Stimulated activated CD4-positive, alpha-beta T cell treated with anti-CD3 and anti-CD28 coated beads, Interleukin-12 subunit alpha, Interleukin-12 subunit beta, amount 100 ng/mL, for 48 hours (primary cell): ENCODE measurements at regions not wholly inside any gene's neighbourhood (a gene's known extent, or its start where the extent isn't known, plus 50 kb on each side); places are given as distances from the start of the nearest gene placed in this dataset.

Source experiments
- DNase-seq, 3 donors: peaks; one replicate each; pipeline ENCODE4 v3.0.0-alpha.2; 2020; ENCODE audit warnings: low read depth in 2 of 3, low spot score in 1 of 3

- DNase-seq = no peak
These were observed 94.7 kb upstream of the RUNX3 start for GRCh38 chr1:25024615-25025350.

GRCh38 chr1:25023826-25024225 lies 93.8 kb upstream of the RUNX3 start:
- DNase-seq = no peak

GRCh38 chr1:25023190-25023578 lies 93.1 kb upstream of the RUNX3 start:
- DNase-seq = no peak

- DNase-seq = peak; percentile 77 to 92 (median 79)
These were observed 92.5 kb upstream of the RUNX3 start for GRCh38 chr1:25022361-25023189.

- DNase-seq = no peak
These were observed 91.6 kb upstream of the RUNX3 start for GRCh38 chr1:25021591-25022215.

- DNase-seq = no peak
These were observed 90.9 kb upstream of the RUNX3 start for GRCh38 chr1:25020851-25021590.

- no peak for DNase-seq
These were observed 90.2 kb upstream of the RUNX3 start for GRCh38 chr1:25020173-25020845.

GRCh38 chr1:25019337-25020172 lies 89.5 kb upstream of the RUNX3 start:
- DNase-seq = no peak

GRCh38 chr1:25018943-25019336 lies 88.9 kb upstream of the RUNX3 start:
- DNase-seq = no peak

GRCh38 chr1:25018110-25018735 lies 88.1 kb upstream of the RUNX3 start:
- no peak for DNase-seq

- DNase-seq = no peak
These were observed 87.5 kb upstream of the RUNX3 start for GRCh38 chr1:25017436-25018109.

- no peak for DNase-seq
These were observed 83.2 kb upstream of the RUNX3 start for GRCh38 chr1:25012966-25013962.

GRCh38 chr1:25011943-25012638 lies 82.0 kb upstream of the RUNX3 start:
- DNase-seq = no peak

GRCh38 chr1:25011275-25011674 lies 81.2 kb upstream of the RUNX3 start:
- no peak for DNase-seq

GRCh38 chr1:25009671-25010262 lies 79.7 kb upstream of the RUNX3 start:
- DNase-seq = no peak

GRCh38 chr1:25008192-25008485 lies 78.1 kb upstream of the RUNX3 start:
- no peak for DNase-seq
